ENCODE measurements at regions not wholly inside any gene's neighbourhood (a gene's known extent, or its start where the extent isn't known, plus 50 kb on each side); places are given as distances from the start of the nearest gene placed in this dataset.

DNA sequence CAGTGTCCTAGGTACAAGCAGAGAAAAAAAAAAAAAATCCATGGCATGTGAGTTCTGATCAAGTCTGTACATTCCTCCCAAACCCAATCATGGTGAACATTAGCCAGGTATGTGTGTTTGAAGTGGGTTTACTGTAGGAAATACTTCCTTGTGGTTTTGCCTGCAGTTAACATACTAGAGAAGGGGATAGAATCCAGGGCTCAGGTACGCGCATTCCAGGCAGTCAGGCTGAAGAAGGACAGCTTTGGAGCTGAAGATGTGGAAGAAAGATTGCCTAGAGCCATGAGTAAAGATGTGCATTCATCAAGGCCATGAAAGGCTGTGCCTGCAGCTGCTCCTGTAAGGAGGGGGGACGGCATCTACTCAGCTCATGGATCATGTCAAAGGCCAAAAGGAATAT lies 88.2 kb upstream of the NTF3 start:
- no peaks in the 10 kb centered on the region for H3K27me3 ChIP-seq (ENCODE audit: control insufficient read depth in 2 of 2, insufficient read depth in 2 of 2, low read length in 2 of 2)
- intact Hi-C loops (cut with micrococcal nuclease), result no loop called here
- Mint-ChIP-seq H3K27ac (no peak overlapping the region), H3K36me3 (no peaks in the 10 kb centered on the region), H3K4me1 (no peaks in the 10 kb centered on the region), H3K27me3 (ENCODE audit: low read depth in 3 of 3) (peaks cover 0 to 4% (median 4%) of the 10 kb centered on the region in 3 donors), H3K4me3 (no peak overlapping the region), H3K9me3 (peaks cover 0 to 5% (median 0%) of the 10 kb centered on the region in 7 donors)
- H3K4me3 ChIP-seq (replicated peaks in 1 of 3; ENCODE audit: low read depth in 2 of 3, low read length in 3 of 3), result no peak overlapping the region
- 100% methylated on average over 3 of the region's 3 CpGs for WGBS (ENCODE audit: insufficient coverage)
- no peak overlapping the region for H3K27ac ChIP-seq (ENCODE audit: low read depth in 1 of 2, low read length in 2 of 2)
- TF ChIP-seq, protein P1, sequence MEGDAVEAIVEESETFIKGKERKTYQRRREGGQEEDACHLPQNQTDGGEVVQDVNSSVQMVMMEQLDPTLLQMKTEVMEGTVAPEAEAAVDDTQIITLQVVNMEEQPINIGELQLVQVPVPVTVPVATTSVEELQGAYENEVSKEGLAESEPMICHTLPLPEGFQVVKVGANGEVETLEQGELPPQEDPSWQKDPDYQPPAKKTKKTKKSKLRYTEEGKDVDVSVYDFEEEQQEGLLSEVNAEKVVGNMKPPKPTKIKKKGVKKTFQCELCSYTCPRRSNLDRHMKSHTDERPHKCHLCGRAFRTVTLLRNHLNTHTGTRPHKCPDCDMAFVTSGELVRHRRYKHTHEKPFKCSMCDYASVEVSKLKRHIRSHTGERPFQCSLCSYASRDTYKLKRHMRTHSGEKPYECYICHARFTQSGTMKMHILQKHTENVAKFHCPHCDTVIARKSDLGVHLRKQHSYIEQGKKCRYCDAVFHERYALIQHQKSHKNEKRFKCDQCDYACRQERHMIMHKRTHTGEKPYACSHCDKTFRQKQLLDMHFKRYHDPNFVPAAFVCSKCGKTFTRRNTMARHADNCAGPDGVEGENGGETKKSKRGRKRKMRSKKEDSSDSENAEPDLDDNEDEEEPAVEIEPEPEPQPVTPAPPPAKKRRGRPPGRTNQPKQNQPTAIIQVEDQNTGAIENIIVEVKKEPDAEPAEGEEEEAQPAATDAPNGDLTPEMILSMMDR (IDR thresholded peaks at IDR 0.05), result no peak
- no peaks in the 10 kb centered on the region for H3K36me3 ChIP-seq (replicated peaks in 1 of 2; ENCODE audit: control insufficient read depth in 1 of 2, insufficient read depth in 2 of 2, low read length in 2 of 2)
- DNase-seq, result no peak
- no peaks in the 10 kb centered on the region for H4K20me1 ChIP-seq (ENCODE audit: insufficient read depth, low read length)
- no peak overlapping the region for H3K9ac ChIP-seq (ENCODE audit: insufficient read depth, low read length, poor library complexity, severe bottlenecking)
- H2AFZ ChIP-seq (ENCODE audit: insufficient read depth, low read depth, low read length, poor library complexity, severe bottlenecking), result no peak overlapping the region
- no peaks in the 10 kb centered on the region for H3K4me1 ChIP-seq (ENCODE audit: control insufficient read depth in 1 of 2, insufficient read depth in 2 of 2, low read length in 2 of 2)
- H3K9me3 ChIP-seq (replicated peaks in 1 of 2; ENCODE audit: control insufficient read depth in 1 of 2, insufficient read depth in 1 of 2, low read length in 2 of 2), result no peaks in the 10 kb centered on the region
- no peak overlapping the region for H3K4me2 ChIP-seq (replicated peaks; ENCODE audit: extremely low read depth, low read length, poor library complexity, severe bottlenecking)
- H3K79me2 ChIP-seq (ENCODE audit: insufficient read depth, low read length), result no peaks in the 10 kb centered on the region

DNA sequence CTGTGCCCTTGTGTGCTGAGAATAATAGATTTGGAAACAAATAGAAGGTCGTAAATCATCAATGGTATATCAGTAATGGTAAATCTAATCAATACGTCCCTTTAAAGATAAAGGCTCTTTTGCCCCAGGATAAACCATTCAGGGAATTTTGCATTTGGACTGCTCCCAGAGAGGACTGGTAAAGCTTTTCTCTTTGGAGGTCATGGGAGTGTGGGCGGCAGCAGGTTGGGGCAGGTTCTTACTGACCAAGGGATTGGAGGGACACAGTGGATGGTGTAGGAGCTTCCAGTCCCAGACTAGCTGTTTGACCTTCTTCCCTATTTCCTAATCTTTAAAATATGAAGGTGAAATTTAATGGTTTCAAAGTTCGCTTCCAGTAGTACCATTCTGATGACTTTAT lies 87.8 kb upstream of the NTF3 start:
- 100% methylated on average over 1 of the region's 4 CpGs for WGBS (ENCODE audit: insufficient coverage)
- intact Hi-C loops (cut with micrococcal nuclease), result no loop called here
- H3K9me3 ChIP-seq (replicated peaks in 1 of 2; ENCODE audit: control insufficient read depth in 1 of 2, insufficient read depth in 1 of 2, low read length in 2 of 2), result no peaks in the 10 kb centered on the region

More for the DNA sequence above, 87.8 kb upstream of the NTF3 start:
- no peak overlapping the region for H3K4me3 ChIP-seq (replicated peaks in 1 of 3; ENCODE audit: low read depth in 2 of 3, low read length in 3 of 3)
- H3K9ac ChIP-seq (ENCODE audit: insufficient read depth, low read length, poor library complexity, severe bottlenecking), result no peak overlapping the region
- TF ChIP-seq, protein P1 (IDR thresholded peaks at IDR 0.05), result no peak
- H3K27ac ChIP-seq (ENCODE audit: low read depth in 1 of 2, low read length in 2 of 2), result no peak overlapping the region
- no peaks in the 10 kb centered on the region for H3K4me1 Mint-ChIP-seq
- no peaks in the 10 kb centered on the region for H3K27me3 ChIP-seq (ENCODE audit: control insufficient read depth in 2 of 2, insufficient read depth in 2 of 2, low read length in 2 of 2)
- H3K36me3 Mint-ChIP-seq, result no peaks in the 10 kb centered on the region
- no peaks in the 10 kb centered on the region for H3K36me3 ChIP-seq (replicated peaks in 1 of 2; ENCODE audit: control insufficient read depth in 1 of 2, insufficient read depth in 2 of 2, low read length in 2 of 2)
- peaks cover 0 to 4% (median 4%) of the 10 kb centered on the region in 3 donors for H3K27me3 Mint-ChIP-seq (ENCODE audit: low read depth in 3 of 3)
- DNase-seq, result no peak
- H3K9me3 Mint-ChIP-seq, result peaks cover 0 to 3% (median 0%) of the 10 kb centered on the region in 7 donors
- H3K4me2 ChIP-seq (replicated peaks; ENCODE audit: extremely low read depth, low read length, poor library complexity, severe bottlenecking), result no peak overlapping the region
- H3K27ac Mint-ChIP-seq, result no peak overlapping the region
- H4K20me1 ChIP-seq (ENCODE audit: insufficient read depth, low read length), result no peaks in the 10 kb centered on the region
- no peaks in the 10 kb centered on the region for H3K79me2 ChIP-seq (ENCODE audit: insufficient read depth, low read length)
- H3K4me1 ChIP-seq (ENCODE audit: control insufficient read depth in 1 of 2, insufficient read depth in 2 of 2, low read length in 2 of 2), result no peaks in the 10 kb centered on the region
- no peak overlapping the region for H2AFZ ChIP-seq (ENCODE audit: insufficient read depth, low read depth, low read length, poor library complexity, severe bottlenecking)
- no peak overlapping the region for H3K4me3 Mint-ChIP-seq
